ENCODE measurements at regions not wholly inside any gene's neighbourhood (a gene's known extent, or its start where the extent isn't known, plus 50 kb on each side); places are given as distances from the start of the nearest gene placed in this dataset.

- TF ChIP-seq HMGXB4 (CRISPR knock-in tag; IDR thresholded peaks at IDR 0.05; ENCODE audit: borderline replicate concordance) (no peak), CEBPB (IDR thresholded peaks at IDR 0.05) (no peak), CTCF (IDR thresholded peaks at IDR 0.05) (no peak)
Measured at GRCh38 chr6:148193063-148193680, 149.5 kb upstream of the SASH1 start.
